HG03108 (cell line): ENCODE measurements at regions not wholly inside any gene's neighbourhood (a gene's known extent, or its start where the extent isn't known, plus 50 kb on each side); places are given as distances from the start of the nearest gene placed in this dataset.
"Not testable (repeated sequence)": the region's sequence is repeated elsewhere in the genome, so short reads cannot be mapped to it uniquely, and the experiment has no call there.

Source experiments
- ATAC-seq: cut with Tn5 transposase; IDR thresholded peaks from one replicate; pipeline ENCODE4 v1.9.1; 2021; ENCODE audit warnings: moderate library complexity; ENCODE audit not compliant: unreplicated experiment

DNA sequence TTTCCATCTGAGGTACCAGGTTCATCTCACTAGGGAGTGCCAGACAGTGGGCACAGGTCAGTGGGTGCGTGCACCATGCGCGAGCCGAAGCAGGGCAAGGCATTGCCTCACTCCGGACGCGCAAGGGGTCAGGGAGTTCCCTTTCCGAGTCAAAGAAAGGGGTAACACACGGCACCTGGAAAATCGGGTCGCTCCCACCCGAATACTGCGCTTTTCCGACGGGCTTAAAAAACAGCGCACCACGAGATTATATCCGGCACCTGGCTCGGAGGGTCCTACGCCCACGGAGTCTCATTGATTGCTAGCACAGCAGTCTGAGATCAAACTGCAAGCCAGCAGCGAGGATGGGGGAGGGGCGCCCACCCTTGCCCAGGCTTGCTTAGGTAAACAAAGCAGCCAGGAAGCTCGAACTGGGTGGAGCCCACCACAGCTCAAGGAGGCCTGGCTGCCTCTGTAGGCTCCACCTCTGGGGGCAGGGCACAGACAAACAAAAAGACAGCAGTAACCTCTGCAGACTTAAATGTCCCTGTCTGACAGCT is 242.5 kb downstream of the CYLC2 start:
- ATAC-seq, result not testable (repeated sequence)

DNA sequence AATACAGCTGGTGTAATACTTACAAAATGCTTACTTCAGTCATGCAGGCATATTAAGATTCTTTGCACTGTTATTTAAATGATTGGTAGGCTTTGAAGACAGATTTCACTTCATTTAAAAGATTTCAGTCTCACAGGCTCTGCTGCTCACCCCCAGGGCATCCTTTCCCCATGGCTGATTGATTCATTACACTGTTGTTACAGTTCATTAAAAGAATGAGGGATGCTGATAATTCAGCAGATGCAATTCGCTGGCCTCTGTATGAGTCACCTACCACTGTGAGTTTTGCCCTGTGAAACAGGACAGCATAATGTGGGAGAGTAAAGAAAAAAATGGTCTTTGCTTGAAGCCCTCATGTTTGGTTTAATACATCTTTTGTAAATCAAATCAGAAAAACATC is 246.9 kb downstream of the CYLC2 start:
- no peak for ATAC-seq

DNA sequence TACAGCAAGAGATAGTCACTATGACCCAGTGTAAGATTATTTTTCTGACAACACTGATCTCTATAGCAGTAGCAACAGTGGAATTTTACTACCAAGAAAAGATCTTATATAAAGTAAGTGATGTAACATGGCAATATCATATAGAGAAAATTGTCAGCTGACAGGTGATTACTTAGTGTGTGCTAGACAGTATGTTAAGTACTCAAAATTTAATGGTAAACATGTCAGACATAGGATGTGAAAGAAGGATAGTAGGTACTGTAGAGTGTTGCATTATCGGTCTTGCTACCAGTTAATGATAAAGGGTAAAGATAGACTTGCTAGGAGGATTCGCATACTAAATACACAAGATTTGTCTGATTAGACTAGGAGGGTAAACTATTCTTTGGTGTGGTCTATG is 247.4 kb downstream of the CYLC2 start:
- ATAC-seq, result no peak

DNA sequence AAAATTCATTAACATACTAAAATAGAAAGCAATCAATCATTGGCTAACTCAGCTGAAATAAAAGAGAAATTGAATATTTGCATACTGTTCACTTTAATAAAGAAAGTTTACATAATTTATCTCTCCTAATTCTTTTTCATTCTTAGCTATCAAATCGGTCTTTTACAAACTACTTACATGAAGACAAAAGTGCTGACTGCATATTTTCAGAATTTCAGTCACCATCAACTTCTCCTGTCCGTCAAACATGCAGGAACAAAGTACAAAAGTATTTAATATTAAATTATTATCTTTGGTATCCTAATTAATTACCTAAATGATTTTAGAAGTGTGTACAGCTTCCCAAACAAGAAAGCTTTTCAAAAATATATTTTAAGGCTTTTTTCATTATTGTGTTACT is 248.4 kb downstream of the CYLC2 start:
- no peak for ATAC-seq

DNA sequence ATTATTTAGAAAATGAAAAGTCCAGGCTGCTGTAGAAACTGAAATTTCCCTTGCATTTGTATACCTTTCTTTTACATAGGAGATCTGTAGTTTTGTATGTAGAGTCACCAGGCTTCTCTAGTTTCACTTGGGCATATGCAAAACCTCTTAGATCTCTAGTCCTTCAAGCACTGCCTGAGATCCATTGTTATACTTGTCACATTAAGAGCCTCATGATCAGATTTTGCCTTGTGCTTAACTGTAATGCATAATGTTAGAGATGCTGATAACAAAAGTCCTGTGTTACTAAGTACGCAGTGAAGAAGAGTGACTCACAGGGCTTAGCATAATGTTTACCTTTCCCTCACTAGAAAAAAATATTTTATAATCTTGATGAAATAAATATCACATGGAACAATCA is 250.2 kb downstream of the CYLC2 start:
- ATAC-seq, result no peak

DNA sequence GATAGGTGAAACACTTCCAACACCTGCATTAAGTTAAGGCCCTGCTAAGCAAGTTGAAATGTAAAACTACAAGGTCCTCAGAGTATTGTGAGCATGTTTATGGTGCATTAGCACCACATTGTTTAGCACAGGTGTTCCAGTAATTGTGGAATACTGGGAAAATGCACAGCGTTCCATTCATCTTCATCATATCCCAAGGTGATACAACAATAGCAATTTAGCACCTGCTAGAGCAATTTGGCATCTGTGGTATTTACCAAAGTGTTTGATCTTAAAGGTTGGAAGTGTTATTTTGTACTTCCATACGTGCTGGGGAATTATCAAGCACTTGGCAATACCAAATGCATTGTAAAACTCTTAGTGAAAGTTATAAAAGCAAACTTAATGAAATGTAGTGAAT is 266.8 kb downstream of the CYLC2 start:
- no peak for ATAC-seq

DNA sequence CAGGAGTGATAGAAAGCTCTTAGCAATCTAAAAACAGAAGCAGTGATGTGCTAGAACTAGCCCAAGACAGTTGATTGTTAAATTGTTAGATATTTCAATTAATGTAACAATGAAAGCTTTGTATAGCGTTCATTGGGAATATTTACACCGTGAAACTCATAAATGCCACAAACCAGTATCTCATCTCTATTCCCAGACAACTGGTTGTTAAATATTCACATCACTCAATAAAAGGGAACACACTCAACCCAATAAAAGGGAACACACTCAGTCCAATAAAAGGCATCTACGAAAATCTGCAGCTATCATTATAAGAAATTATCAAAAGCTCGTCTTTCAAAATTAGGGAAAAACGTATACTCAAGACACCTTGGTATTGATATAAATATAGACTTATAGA is 270.9 kb downstream of the CYLC2 start:
- no peak for ATAC-seq

DNA sequence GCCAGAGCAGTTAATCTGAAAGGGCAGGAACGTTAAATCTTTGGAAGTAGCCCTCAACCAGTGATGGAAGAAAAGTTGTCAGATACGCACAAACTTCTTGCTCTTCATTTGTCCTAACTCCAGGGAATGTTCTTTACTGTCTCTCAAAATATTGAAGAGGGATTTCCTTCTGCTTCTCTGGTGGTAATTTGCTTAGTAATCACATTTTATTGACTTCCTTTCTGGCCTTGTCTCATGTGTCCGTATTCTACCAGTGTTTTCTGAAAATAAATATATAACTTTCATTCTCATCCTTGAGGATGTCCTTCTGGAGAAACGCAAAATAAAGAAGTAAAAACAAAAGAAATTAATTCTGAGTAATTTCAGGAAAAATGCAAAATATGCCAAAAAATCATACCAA is 282.1 kb downstream of the CYLC2 start:
- ATAC-seq, result no peak

DNA sequence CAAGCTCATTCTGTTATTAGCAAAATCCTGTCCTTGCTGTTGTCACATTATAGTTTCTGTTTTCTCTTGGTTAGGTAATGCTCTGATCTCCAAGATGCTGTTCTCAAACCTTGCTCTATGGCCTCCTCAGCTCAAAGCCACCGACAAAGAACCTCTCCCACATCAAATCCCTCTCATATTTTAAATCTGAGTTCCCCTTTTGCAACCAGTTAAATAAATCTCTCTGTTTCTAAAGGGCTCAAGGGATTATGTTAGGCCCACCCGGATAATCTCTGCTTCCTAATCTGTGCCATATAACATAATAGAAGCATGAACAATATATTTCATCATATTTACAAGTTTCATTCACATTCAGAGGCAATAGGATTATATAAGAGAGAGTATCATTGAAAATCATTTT is 286.0 kb downstream of the CYLC2 start:
- no peak for ATAC-seq

DNA sequence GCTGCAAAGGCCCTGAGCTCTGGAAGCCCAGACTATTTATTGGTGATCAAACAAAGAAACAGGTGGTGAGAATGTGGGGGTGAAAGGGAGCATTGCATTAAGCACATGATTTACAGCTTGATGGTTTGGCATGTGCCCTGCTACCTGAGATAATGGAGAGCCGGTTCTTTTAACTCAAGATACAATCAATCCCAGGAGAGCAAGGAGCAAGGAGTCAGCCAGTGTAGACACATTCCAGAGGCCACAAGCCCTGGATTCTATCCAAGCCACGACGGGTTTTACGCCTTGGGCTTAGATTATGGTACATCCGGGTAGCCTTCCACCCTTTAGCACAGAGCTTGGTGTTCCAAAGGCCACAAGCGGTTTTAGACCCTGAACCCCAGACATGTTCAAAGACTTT is 292.2 kb downstream of the CYLC2 start:
- no peak for ATAC-seq

DNA sequence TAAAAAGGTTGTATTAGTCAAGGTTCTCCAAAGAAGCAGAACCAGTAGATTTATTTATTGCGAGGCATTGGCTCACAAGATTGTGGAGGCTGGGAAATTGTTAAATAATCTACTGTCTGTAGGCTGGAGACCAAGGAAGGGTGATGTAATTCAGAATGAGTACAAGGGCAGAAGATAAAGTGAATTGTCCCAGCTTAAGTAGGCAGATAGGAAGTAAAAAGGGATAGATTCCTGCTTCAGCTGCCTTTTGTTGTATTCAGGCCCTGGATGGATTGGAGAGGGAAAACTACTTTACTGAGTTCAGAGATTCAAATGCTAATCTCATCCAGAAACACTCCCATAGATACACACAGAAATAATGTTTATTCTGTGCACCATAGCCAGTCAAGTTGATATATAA is 301.1 kb downstream of the CYLC2 start:
- no peak for ATAC-seq

DNA sequence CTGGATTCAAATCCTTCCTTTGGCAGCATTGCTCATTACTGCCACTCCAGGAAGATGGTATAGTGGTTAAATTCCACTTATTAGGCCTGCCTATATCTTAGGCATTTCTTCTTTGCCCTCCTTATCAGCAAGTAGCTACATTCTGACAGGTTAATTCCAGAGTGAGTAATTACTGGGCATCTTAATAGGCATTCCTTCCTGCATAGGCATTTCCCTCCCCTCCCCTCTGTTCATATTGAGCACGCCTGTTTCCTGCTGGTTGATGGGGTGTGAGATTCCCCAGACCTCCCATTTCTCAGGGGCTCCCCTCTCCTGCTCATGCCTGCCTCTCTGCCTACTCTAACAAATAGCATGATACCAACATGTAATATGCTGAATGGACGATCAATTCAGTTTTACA is 305.9 kb downstream of the CYLC2 start:
- ATAC-seq, result no peak

DNA sequence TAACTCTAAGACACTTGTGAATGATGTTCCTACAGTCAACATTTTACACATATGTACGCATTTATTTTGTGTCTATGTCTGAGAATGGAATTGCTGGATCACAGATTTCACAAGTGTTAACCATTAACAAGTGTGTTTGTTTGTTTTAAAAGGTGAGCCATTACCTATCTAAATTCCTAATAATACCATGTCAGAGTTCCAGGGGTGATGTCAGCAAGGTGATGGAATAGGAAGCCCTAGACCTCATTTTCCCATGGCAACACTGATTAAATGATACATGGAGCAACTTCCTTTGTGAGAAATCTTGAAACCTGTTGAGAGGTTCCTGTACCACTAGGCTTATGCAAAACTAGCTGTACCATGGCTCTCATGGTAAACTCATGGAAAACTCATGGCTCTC is 309.7 kb downstream of the CYLC2 start:
- ATAC-seq, result no peak

DNA sequence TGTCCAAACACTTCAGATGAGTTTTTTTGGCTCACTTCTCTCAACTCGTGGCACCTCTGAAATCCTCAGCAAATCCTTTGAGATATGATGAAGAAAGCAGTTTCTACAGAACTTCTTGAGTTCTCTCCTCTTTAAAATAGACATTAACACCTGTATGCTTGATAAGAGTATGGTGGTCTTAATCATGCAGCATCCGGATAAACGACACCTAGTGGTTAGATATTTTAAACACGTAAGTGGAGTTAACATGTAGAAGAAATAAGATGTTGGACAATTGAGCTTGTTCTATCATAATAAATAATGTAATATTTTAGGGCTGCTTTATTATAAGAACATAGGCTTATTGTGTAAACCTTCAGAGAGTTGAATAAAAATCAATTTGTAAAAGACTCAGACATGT is 324.8 kb downstream of the CYLC2 start:
- no peak for ATAC-seq

DNA sequence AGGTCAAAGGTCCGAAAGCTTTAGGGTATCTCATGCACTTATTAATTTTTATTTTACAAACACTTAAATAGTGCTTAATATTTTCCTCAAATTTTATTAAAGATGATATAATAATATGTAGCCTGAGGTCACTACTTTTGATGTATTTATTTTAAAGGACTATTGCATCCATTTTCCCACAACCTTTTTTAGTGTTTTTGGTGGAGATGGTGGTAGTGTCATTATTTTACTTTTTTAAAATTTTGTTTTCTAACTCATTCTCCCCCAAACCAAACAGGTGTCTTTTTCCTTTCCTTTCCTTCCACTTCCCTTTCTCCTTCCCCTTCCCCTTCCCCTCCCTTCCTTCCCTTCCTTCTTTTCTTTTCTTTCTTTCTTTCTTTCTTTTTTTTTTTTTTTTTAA is 328.6 kb downstream of the CYLC2 start:
- no peak for ATAC-seq

DNA sequence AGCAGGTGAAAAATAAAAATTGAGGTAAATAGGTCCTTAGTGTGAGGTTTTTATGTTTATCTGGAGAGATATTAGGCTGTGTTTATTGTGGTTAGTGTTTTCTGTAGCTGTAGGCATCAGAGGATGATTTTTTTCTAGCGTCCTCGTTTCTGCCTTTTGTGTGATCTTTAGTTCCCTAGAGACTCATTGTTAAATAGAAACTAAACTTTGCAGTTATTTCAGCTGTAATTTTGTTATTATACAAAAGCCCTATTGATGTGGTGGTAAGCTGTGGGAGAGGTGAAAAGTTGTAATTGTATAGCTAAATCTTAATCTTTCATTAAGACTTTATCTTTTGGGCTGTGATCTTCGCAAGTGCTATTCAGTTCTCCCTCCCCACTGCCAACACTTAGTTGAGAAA is 340.3 kb downstream of the CYLC2 start:
- no peak for ATAC-seq

DNA sequence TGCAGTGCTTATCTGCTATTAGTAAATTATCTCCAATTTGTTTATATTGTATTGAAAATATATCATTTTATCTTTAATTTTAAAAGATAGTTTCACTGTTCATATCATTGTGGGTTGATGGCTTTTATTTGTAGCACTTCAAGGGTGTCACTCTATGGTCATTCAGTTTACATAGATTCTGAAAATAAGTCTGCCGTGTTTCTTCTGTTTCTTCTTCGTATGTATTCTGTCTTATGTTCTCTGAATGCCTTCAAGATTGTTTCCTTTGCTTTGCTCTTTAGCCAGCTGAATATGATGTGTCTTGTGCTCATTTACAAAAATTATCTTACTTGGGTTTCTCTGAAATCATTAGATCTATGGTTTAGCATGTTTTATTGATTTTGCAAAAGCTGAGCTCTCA is 359.9 kb downstream of the CYLC2 start:
- ATAC-seq, result no peak

DNA sequence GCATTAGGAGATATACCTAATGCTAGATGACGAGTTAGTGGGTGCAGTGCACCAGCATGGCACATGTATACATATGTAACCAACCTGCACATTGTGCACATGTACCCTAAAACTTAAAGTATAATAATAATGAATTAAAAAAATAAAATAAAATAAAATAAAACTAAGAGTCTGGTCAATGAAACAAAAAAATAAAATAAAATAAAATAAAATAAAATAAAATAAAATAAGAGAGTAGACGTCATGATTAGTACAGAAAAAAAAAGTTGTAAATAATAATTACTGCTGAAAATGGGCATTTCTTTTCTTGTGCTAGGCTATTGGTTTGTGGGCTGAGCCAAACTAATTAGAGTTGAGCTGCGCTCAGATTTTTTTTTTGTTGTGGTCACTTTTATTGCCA is 362.8 kb downstream of the CYLC2 start:
- not testable (repeated sequence) for ATAC-seq

DNA sequence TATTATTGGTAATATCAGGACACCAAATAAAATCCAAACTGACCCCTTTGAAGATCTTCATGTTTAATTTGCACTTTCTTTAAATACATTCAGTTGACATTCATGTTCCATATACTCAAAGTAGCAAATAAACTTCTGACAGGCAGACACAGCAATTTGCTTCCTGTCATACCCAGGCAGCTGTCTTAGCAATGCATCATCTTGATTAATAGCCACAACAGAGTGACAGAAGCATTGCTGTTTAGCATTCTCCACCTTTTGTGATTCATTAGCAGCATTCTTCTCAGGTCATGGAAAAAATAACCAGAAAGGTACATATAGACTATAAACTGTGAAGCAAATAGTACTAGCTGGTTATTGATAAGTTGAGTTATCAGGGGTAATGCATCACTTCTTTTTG is 366.8 kb downstream of the CYLC2 start:
- no peak for ATAC-seq

DNA sequence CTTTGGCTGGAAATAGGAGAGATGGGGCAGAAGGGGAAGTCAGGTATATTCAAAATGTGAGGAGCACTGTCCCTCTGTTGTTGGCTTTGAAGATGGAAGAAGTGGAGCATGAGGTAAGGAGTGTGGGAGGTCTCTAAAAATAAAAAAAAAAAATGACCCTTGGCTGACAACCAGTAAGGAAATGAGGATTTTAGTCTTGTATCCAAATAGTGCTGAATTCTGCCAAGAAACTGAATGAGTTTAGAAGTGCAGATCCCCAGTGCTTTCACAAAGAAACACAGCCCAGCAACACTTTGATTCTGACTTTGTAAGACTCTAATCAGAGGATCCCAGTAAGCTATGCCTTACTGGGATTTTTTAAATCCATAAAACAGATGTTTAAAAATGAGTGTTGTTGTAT is 367.9 kb downstream of the CYLC2 start:
- no peak for ATAC-seq

DNA sequence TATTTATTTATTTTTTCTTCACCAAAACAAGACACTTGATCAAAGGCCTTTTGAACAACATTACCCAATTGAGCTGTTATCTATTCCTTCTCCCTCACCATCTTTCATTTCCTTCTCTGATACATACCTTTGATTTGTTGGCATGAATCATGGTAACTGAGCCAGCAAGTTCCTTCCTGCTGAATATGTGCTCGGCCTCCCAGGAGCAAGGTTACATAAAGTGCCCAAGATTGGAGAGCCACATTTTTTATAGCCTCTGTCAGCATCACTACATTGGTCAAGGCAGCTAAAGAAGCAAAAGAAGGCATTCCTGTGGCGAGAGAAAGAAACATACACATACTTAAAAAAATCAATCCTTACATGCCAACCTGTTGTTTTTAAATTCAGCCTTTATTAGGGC is 369.6 kb downstream of the CYLC2 start:
- ATAC-seq, result no peak

DNA sequence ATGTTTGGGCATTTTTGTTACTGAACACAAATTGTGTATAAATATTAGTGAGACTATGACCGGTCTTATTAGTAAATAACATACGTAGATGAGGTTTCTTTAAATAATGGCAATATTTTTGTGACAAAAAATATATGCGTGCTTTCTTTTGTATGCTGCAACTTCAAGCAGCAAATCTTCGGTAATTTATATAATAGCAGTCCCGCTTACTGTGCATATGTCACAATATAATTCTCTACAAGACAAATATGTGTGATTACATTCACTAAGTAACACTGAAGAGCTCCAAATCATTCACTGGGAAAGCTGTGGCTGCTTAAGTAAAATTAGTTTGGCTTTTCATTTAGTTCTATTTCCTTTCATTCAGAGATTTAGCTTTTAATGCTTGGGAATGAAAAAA is 376.0 kb downstream of the CYLC2 start:
- ATAC-seq, result no peak

DNA sequence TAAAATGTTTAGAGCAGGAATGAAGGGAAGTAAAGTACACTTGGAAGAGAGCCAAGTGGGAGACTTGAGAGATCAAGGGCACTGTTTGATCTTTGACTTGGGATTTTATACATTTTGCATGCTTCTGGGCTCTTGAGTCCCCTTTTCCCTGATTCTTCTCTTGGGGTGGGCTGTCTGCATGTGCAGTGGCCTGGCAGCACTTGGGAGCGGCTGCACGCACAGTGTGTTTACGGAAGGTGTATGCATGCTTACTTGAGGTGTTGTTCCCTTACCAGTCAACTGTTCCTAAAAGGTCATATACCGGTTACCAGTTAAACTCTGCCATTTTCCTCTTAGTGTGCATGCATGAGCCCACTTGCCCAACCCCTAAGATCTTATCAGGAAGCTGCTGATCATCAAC is 377.7 kb downstream of the CYLC2 start:
- ATAC-seq, result no peak

DNA sequence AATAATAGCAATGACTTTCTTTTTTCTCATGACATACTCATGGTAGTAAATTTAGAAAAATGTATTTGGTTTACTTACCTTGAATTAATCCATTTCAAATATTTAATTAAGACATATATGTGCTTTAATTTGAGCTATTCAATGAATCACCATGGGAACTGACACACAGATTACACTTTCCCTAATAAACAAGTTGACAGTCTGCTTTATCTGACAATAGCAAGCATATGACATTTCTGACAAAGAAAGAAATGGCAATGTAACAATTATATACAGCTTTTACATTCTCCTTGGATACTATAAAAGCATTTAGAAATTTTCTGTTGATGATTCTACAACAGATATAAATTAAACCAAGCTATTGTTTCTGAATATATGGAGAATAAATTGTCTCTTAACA is 382.5 kb downstream of the CYLC2 start:
- no peak for ATAC-seq
